Natural killer cell (primary cell): ENCODE measurements at regions not wholly inside any gene's neighbourhood (a gene's known extent, or its start where the extent isn't known, plus 50 kb on each side); places are given as distances from the start of the nearest gene placed in this dataset.

Experiments used
- ATAC-seq, 3 donors: fragments of 150-1000 bp in 2 of 3; fragments of 200-7000 bp in 1 of 3; cut with Tn5 transposase; 1 replicate in 1 of 3; 2 replicates in 2 of 3; pipeline ENCODE4 v1.10.0; 2021; ENCODE audit warnings: mild to moderate bottlenecking in 2 of 3, moderate library complexity in 2 of 3
- DNase-seq, 2 donors: peaks; one replicate each; pipeline versions ENCODE4 v3.0.0 to v3.0.0-alpha.2; 2013 to 2021; ENCODE audit warnings: mixed read lengths in 1 of 2
- H3K27ac ChIP-seq: one replicate; pipeline ENCODE4 v1.5.1; 2013; ENCODE audit warnings: mild to moderate bottlenecking, low read length
- H3K27me3 ChIP-seq: one replicate; pipeline ENCODE4 v1.6.1; 2013; ENCODE audit warnings: low read length; ENCODE audit not compliant: control insufficient read depth, insufficient read depth
- H3K36me3 ChIP-seq: one replicate; pipeline ENCODE4 v1.6.1; 2013; ENCODE audit warnings: low read length; ENCODE audit not compliant: control insufficient read depth, insufficient read depth
- H3K4me1 ChIP-seq: one replicate; pipeline ENCODE4 v1.6.1; 2013; ENCODE audit warnings: low read length; ENCODE audit not compliant: control insufficient read depth, insufficient read depth
- H3K4me3 ChIP-seq: one replicate; pipeline ENCODE4 v1.5.1; 2013; ENCODE audit warnings: low read length
- H3K9me3 ChIP-seq: one replicate; pipeline ENCODE4 v1.6.1; 2013; ENCODE audit warnings: low read length; ENCODE audit not compliant: control insufficient read depth, insufficient read depth
- H3K27ac Mint-ChIP-seq, 2 donors: one replicate each; pipeline ENCODE4 v1.8.0; 2022; ENCODE audit warnings: mild to moderate bottlenecking in 2 of 2, mixed read lengths in 2 of 2, moderate library complexity in 1 of 2
- H3K27me3 Mint-ChIP-seq, 2 donors: one replicate each; pipeline ENCODE4 v1.8.0; 2022; ENCODE audit warnings: low read depth in 2 of 2, mixed read lengths in 2 of 2
- H3K36me3 Mint-ChIP-seq: one replicate; pipeline ENCODE4 v1.8.0; 2022; ENCODE audit warnings: mixed read lengths
- H3K4me1 Mint-ChIP-seq, 2 donors: one replicate each; pipeline ENCODE4 v1.8.0; 2022; ENCODE audit warnings: mixed read lengths in 2 of 2
- H3K4me3 Mint-ChIP-seq: one replicate; pipeline ENCODE4 v1.8.0; 2022; ENCODE audit warnings: mild to moderate bottlenecking, moderate library complexity, mixed read lengths
- H3K9me3 Mint-ChIP-seq, 2 donors: one replicate each; pipeline ENCODE4 v1.8.0; 2022; ENCODE audit warnings: mixed read lengths in 2 of 2
- WGBS: methylation state at CpG from one replicate; pipeline ENCODE4 v1.1.7; 2013; ENCODE audit warnings: missing lambda C conversion rate; ENCODE audit not compliant: insufficient coverage; 5-methylcytosine and 5-hydroxymethylcytosine counted together
- intact Hi-C: fragments of 100-400 bp; cut with micrococcal nuclease; formaldehyde crosslinking; loops from one replicate; pipeline ENCODE4 v1.14.2; 2022
- TF ChIP-seq, protein P1 (sequence below): fragments of 200-600 bp; IDR thresholded peaks from one replicate; pipeline ENCODE4 v1.8.0; 2022; ENCODE audit warnings: antibody characterized with exemption

DNA sequence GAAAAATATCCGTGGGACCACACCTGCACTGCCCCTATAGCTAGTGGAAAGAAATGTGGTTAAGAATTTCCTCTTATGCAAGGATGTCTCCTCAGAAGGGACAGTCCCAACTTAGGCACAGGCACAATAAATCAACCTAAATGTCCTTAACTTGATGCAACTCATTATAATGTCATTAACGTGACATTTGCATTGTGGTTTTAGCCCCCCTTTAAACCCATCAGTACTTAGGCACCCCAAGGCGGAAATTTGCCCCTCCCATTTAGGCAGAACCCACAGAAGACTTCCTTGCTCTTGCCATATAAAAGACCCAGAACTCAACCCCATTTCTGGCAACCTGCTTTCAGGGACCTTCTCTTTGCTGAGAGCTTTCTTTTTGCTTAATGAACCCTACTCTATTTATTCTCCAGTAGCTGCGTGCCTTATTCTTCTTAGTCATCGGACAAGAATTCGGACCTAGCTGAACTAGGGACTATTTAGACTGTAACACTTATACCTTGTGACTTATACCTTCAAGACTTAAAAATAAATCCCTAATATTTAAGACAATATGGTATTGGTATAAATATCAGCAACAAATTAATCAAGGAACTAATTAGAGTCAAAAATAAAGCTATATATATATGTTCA is 1281.6 kb upstream of the TMEFF2 start:
- no peaks in the 10 kb centered on the region for H3K4me1 ChIP-seq
- Mint-ChIP-seq H3K4me1 (no peaks in the 10 kb centered on the region), H3K27me3 (no peaks in the 10 kb centered on the region), H3K27ac (no peak overlapping the region), H3K9me3 (peaks cover 6 to 16% of the 10 kb centered on the region in 2 donors), H3K4me3 (no peak overlapping the region), H3K36me3 (no peaks in the 10 kb centered on the region)
- intact Hi-C loops: no loop called here
- no peaks in the 10 kb centered on the region for H3K27me3 ChIP-seq
- H3K4me3 ChIP-seq: no peak overlapping the region
- DNase-seq (peak in 1 of 2 donors; percentile 5), ATAC-seq (no peak)
- 38% methylated on average over 6 of the region's 6 CpGs for WGBS
- no peaks in the 10 kb centered on the region for H3K36me3 ChIP-seq
- no peaks in the 10 kb centered on the region for H3K9me3 ChIP-seq
- H3K27ac ChIP-seq: no peak overlapping the region
- TF ChIP-seq, protein P1, sequence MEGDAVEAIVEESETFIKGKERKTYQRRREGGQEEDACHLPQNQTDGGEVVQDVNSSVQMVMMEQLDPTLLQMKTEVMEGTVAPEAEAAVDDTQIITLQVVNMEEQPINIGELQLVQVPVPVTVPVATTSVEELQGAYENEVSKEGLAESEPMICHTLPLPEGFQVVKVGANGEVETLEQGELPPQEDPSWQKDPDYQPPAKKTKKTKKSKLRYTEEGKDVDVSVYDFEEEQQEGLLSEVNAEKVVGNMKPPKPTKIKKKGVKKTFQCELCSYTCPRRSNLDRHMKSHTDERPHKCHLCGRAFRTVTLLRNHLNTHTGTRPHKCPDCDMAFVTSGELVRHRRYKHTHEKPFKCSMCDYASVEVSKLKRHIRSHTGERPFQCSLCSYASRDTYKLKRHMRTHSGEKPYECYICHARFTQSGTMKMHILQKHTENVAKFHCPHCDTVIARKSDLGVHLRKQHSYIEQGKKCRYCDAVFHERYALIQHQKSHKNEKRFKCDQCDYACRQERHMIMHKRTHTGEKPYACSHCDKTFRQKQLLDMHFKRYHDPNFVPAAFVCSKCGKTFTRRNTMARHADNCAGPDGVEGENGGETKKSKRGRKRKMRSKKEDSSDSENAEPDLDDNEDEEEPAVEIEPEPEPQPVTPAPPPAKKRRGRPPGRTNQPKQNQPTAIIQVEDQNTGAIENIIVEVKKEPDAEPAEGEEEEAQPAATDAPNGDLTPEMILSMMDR: no peak

DNA sequence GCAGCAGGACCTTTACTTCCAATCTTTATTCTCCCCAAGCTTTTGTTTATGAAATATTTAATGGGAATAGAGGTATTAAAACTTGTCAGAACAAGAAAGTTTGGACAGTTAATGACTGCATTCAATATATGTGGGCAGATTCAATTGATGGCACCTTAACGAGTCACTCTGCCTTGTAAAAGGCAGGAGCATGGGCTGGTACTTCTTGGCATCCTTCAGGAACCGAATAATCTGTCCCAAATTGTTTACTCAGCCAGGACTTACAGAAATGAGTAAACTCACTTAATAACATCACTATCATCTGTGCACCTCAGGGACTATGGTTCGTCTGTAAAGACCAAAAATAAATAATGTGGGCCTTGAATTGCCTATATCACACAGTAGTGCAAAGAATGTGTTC is 1280.3 kb upstream of the TMEFF2 start:
- H3K36me3 Mint-ChIP-seq: no peaks in the 10 kb centered on the region
- no peaks in the 10 kb centered on the region for H3K4me1 Mint-ChIP-seq
- 79% methylated on average over 3 of the region's 3 CpGs for WGBS
- H3K4me1 ChIP-seq: no peaks in the 10 kb centered on the region
- peaks cover 0 to 12% of the 10 kb centered on the region in 2 donors for H3K9me3 Mint-ChIP-seq
- H3K4me3 Mint-ChIP-seq: no peak overlapping the region
- no peaks in the 10 kb centered on the region for H3K9me3 ChIP-seq
- H3K27ac Mint-ChIP-seq: no peak overlapping the region
- H3K27me3 ChIP-seq: no peaks in the 10 kb centered on the region
- intact Hi-C loops: no loop called here
- H3K36me3 ChIP-seq: no peaks in the 10 kb centered on the region
- no peaks in the 10 kb centered on the region for H3K27me3 Mint-ChIP-seq
- TF ChIP-seq, protein P1: no peak
- no peak overlapping the region for H3K27ac ChIP-seq
- DNase-seq: no peak
- no peak for ATAC-seq
- H3K4me3 ChIP-seq: no peak overlapping the region

DNA sequence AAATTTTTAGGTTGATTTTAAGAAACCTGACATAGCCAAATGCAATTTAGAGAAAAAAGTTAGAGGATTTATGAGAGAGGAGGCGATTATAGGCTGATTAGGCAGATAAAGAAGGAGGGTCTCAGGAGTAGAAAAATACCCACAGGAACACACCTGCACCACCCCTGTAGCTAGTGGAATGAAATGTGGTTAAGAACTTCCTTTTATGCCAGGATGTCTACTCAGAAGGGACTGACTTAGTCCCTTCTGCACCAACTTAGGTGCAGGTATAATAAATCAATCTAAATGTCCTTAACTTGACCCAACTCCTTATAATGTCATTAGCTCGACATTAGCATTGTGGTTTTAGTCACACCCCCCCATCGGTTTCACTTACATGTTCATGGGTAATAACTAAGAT is 1274.5 kb upstream of the TMEFF2 start:
- H3K36me3 Mint-ChIP-seq: no peaks in the 10 kb centered on the region
- no peak for ATAC-seq
- no peak overlapping the region for H3K27ac Mint-ChIP-seq
- H3K9me3 ChIP-seq: no peaks in the 10 kb centered on the region
- no peak overlapping the region for H3K4me3 ChIP-seq
- H3K9me3 Mint-ChIP-seq: peaks cover 7 to 16% of the 10 kb centered on the region in 2 donors
- no peak overlapping the region for H3K27ac ChIP-seq
- H3K27me3 Mint-ChIP-seq: no peaks in the 10 kb centered on the region
- DNase-seq: peak in 1 of 2 donors; percentile 2
- H3K4me1 ChIP-seq: peaks cover 3% of the 10 kb centered on the region
- no peak overlapping the region for H3K4me3 Mint-ChIP-seq
- intact Hi-C loops: no loop called here
- no peaks in the 10 kb centered on the region for H3K36me3 ChIP-seq
- H3K4me1 Mint-ChIP-seq: no peaks in the 10 kb centered on the region
- TF ChIP-seq, protein P1: no peak
- 6% methylated on average over 2 of the region's 3 CpGs for WGBS
- no peaks in the 10 kb centered on the region for H3K27me3 ChIP-seq
